ENCODE measurements at regions not wholly inside any gene's neighbourhood (a gene's known extent, or its start where the extent isn't known, plus 50 kb on each side); places are given as distances from the start of the nearest gene placed in this dataset.

- no peak overlapping the region for H3K4me3 ChIP-seq (ENCODE audit: low read depth, low read length)
- DNase-seq (ENCODE audit: low read depth), result no peak
- TF ChIP-seq, protein P1, sequence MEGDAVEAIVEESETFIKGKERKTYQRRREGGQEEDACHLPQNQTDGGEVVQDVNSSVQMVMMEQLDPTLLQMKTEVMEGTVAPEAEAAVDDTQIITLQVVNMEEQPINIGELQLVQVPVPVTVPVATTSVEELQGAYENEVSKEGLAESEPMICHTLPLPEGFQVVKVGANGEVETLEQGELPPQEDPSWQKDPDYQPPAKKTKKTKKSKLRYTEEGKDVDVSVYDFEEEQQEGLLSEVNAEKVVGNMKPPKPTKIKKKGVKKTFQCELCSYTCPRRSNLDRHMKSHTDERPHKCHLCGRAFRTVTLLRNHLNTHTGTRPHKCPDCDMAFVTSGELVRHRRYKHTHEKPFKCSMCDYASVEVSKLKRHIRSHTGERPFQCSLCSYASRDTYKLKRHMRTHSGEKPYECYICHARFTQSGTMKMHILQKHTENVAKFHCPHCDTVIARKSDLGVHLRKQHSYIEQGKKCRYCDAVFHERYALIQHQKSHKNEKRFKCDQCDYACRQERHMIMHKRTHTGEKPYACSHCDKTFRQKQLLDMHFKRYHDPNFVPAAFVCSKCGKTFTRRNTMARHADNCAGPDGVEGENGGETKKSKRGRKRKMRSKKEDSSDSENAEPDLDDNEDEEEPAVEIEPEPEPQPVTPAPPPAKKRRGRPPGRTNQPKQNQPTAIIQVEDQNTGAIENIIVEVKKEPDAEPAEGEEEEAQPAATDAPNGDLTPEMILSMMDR (IDR thresholded peaks at IDR 0.05; ENCODE audit: insufficient read depth, low read length, severe bottlenecking), result no peak
- FAIRE-seq, result no peak
- H3K36me3 ChIP-seq (ENCODE audit: control insufficient read depth, insufficient read depth, low read length), result no peaks in the 10 kb centered on the region
- no peaks in the 10 kb centered on the region for H3K27me3 ChIP-seq (ENCODE audit: control insufficient read depth, insufficient read depth, low read length)
Observed at GRCh38 chr1:72693376-72693775, 411.0 kb upstream of the NEGR1 start.

DNA sequence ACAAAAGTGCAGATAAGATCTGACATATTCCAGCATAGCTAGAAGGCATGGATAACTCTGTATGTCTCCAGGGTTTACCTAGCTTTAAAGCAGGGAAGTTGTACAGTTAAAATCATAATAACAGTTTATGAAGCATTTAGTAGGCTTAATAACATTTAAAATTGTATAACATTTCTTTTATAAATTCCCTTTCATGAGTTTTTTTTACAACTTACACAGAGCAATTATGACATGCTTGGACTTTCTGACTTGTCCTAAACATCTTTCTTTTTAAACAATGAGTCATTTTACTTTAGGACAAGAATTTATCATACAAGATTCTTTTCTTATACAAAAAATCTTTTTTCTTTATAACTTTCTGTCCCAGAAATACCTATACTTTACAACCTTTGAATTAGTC, 408.5 kb upstream of the NEGR1 start:
- no peak for FAIRE-seq
- TF ChIP-seq, protein P1 (IDR thresholded peaks at IDR 0.05; ENCODE audit: insufficient read depth, low read length, severe bottlenecking), result no peak

DNA sequence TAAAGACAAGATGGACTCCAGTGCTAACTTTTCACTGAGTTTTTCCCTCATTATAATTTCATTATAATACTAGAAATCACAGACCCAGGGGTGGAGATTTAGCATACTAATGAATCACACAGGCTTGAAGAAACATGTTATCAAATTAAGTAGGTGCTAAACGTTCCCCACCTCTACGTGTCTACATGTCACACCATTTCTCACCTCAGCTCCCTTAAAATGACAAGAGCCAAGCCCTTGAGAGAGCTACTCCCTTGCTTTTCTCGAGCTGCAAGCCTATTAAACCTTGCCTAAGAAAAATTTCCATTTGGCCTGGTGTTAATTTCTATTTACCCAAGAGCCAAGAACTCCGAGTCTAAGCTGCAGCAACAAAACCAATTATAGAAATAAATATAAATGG, 396.3 kb upstream of the NEGR1 start:
- TF ChIP-seq, protein P1 (IDR thresholded peaks at IDR 0.05; ENCODE audit: insufficient read depth, low read length, severe bottlenecking), result no peak
- no peak for DNase-seq (ENCODE audit: low read depth)
- no peak overlapping the region for H3K4me3 ChIP-seq (ENCODE audit: low read depth, low read length)
- no peaks in the 10 kb centered on the region for H3K36me3 ChIP-seq (ENCODE audit: control insufficient read depth, insufficient read depth, low read length)
- H3K27me3 ChIP-seq (ENCODE audit: control insufficient read depth, insufficient read depth, low read length), result no peaks in the 10 kb centered on the region
- FAIRE-seq, result no peak

More for the DNA sequence above, 408.5 kb upstream of the NEGR1 start:
- Histone ChIP-seq H3K4me3 (ENCODE audit: low read depth, low read length) (no peak overlapping the region), H3K36me3 (ENCODE audit: control insufficient read depth, insufficient read depth, low read length) (no peaks in the 10 kb centered on the region), H3K27me3 (ENCODE audit: control insufficient read depth, insufficient read depth, low read length) (no peaks in the 10 kb centered on the region)
- no peak for DNase-seq (ENCODE audit: low read depth)

DNA sequence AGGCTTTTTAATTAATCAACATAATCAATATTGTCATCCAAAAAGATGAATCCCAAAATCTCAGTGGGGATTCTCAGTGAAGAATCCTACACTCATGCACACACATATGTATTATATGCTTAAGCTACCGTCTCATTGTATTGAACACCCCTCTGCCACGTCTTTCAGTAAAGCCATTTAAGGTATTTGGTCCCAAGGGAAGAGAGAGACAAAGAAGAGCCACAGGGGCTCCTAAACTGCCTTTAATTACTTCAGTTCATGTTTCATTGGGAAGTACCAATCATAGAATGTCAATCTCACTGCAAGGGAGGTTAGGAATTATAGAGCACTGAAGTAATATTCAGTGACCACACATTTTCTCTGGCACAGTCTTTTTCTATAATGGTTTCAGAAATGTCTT, 388.6 kb upstream of the NEGR1 start:
- H3K27me3 ChIP-seq (ENCODE audit: control insufficient read depth, insufficient read depth, low read length), result no peaks in the 10 kb centered on the region
- DNase-seq (ENCODE audit: low read depth), result no peak
- no peak for FAIRE-seq
- H3K36me3 ChIP-seq (ENCODE audit: control insufficient read depth, insufficient read depth, low read length), result no peaks in the 10 kb centered on the region
- no peak overlapping the region for H3K4me3 ChIP-seq (ENCODE audit: low read depth, low read length)
- TF ChIP-seq, protein P1 (IDR thresholded peaks at IDR 0.05; ENCODE audit: insufficient read depth, low read length, severe bottlenecking), result no peak

- Histone ChIP-seq H3K4me3 (ENCODE audit: low read depth, low read length) (no peak overlapping the region), H3K27me3 (ENCODE audit: control insufficient read depth, insufficient read depth, low read length) (no peaks in the 10 kb centered on the region), H3K36me3 (ENCODE audit: control insufficient read depth, insufficient read depth, low read length) (no peaks in the 10 kb centered on the region)
- TF ChIP-seq, protein P1 (IDR thresholded peaks at IDR 0.05; ENCODE audit: insufficient read depth, low read length, severe bottlenecking), result no peak
- DNase-seq (ENCODE audit: low read depth) (peak; percentile 10), FAIRE-seq (no peak)
Observed at GRCh38 chr1:72662918-72663317, 380.6 kb upstream of the NEGR1 start.

GRCh38 chr1:72650843-72651435, 368.6 kb upstream of the NEGR1 start:
- H3K27me3 ChIP-seq (ENCODE audit: control insufficient read depth, insufficient read depth, low read length), result no peaks in the 10 kb centered on the region
- TF ChIP-seq, protein P1 (IDR thresholded peaks at IDR 0.05; ENCODE audit: insufficient read depth, low read length, severe bottlenecking), result no peak
- H3K4me3 ChIP-seq (ENCODE audit: low read depth, low read length), result no peak overlapping the region
- FAIRE-seq (no peak), DNase-seq (ENCODE audit: low read depth) (no peak)
- H3K36me3 ChIP-seq (ENCODE audit: control insufficient read depth, insufficient read depth, low read length), result no peaks in the 10 kb centered on the region
